Testis (tissue), 2 donors: ENCODE measurements at regions not wholly inside any gene's neighbourhood (a gene's known extent, or its start where the extent isn't known, plus 50 kb on each side); places are given as distances from the start of the nearest gene placed in this dataset.

Experiments
- CTCF ChIP-seq, 3 experiments: fragments of 450-650 bp in 2 of 3; fragments of 200-600 bp in 1 of 3; sonication (generic) in 1 of 3; IDR thresholded peaks; one replicate each; pipeline ENCODE4 v1.5.1; 2016 to 2019; ENCODE audit warnings: antibody characterized with exemption in 3 of 3, mild to moderate bottlenecking in 2 of 3, moderate library complexity in 1 of 3
- POLR2A ChIP-seq: fragments of 450-650 bp; IDR thresholded peaks from one replicate; pipeline ENCODE4 v1.6.1; 2017; ENCODE audit warnings: antibody characterized with exemption, mild to moderate bottlenecking, moderate library complexity

GRCh38 chr6:26264547-26264946, 100.5 kb upstream of the BTN3A2 start:
- TF ChIP-seq CTCF (IDR thresholded peaks at IDR 0.05) (no peak), POLR2A (no peak)
